HL-60 (cell line): ENCODE measurements at regions not wholly inside any gene's neighbourhood (a gene's known extent, or its start where the extent isn't known, plus 50 kb on each side); places are given as distances from the start of the nearest gene placed in this dataset.

ENCODE experiments used
- DNase-seq, 2 experiments: peaks; one replicate each; pipeline ENCODE4 v3.0.0-alpha.2; 2010 to 2020; ENCODE audit warnings: low read depth in 1 of 2, low spot score in 1 of 2
- H3K27ac ChIP-seq: fragments of 250-450 bp; sonication (Bioruptor Pico); replicated peaks from 2 replicates; pipeline ENCODE4 v1.5.1; 2020; ENCODE audit warnings: mild to moderate bottlenecking, moderate library complexity
- H3K27me3 ChIP-seq: fragments of 250-450 bp; sonication (Bioruptor Pico); 2 replicates; pipeline ENCODE4 v1.5.1; 2021; ENCODE audit warnings: mild to moderate bottlenecking, moderate library complexity; ENCODE audit not compliant: insufficient read depth, poor library complexity, severe bottlenecking
- H3K4me3 ChIP-seq: replicated peaks from 2 replicates; pipeline ENCODE4 v1.5.1; 2011; ENCODE audit warnings: mild to moderate bottlenecking, control low read depth, low read length; ENCODE audit not compliant: insufficient read depth
- GABPA ChIP-seq: IDR thresholded peaks from 2 replicates; pipeline ENCODE4 v1.6.1; 2012; ENCODE audit warnings: low read depth
- POLR2AphosphoS5 ChIP-seq: IDR thresholded peaks from 2 replicates; pipeline ENCODE4 v1.6.1; 2012; ENCODE audit warnings: low read depth
- SPI1 ChIP-seq: IDR thresholded peaks from 2 replicates; pipeline ENCODE4 v1.6.1; 2012; ENCODE audit warnings: low read depth, mild to moderate bottlenecking, borderline replicate concordance
- TF ChIP-seq, protein P1 (sequence below): IDR thresholded peaks from one replicate; pipeline ENCODE4 v1.5.1; 2011; ENCODE audit warnings: low read length, control low read depth, inconsistent platforms; ENCODE audit not compliant: insufficient read depth
- TF ChIP-seq, protein P2 (sequence below): IDR thresholded peaks from 2 replicates; pipeline ENCODE4 v1.6.1; 2012; ENCODE audit warnings: low read depth; ENCODE audit not compliant: insufficient replicate concordance

DNA sequence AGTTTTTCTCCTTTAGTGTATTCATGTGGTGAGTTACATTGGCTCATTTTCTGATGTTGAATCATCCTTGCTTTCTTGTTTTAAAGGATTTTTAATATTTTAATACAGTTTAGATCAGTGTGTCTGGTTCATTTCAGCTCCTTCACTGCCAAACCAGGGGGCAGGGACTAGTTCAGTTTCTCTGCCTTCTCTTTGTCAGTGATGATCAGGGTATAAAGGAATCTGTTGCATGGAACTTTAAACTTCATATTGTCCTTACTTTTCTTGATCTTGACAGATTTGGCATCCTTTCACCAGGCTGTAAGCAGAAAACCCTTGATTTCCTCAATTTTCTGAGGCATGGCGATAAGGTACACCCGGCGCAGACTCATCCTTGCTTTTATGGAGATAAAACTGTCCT is 149.4 kb downstream of the KDR start:
- TF ChIP-seq, protein P1, sequence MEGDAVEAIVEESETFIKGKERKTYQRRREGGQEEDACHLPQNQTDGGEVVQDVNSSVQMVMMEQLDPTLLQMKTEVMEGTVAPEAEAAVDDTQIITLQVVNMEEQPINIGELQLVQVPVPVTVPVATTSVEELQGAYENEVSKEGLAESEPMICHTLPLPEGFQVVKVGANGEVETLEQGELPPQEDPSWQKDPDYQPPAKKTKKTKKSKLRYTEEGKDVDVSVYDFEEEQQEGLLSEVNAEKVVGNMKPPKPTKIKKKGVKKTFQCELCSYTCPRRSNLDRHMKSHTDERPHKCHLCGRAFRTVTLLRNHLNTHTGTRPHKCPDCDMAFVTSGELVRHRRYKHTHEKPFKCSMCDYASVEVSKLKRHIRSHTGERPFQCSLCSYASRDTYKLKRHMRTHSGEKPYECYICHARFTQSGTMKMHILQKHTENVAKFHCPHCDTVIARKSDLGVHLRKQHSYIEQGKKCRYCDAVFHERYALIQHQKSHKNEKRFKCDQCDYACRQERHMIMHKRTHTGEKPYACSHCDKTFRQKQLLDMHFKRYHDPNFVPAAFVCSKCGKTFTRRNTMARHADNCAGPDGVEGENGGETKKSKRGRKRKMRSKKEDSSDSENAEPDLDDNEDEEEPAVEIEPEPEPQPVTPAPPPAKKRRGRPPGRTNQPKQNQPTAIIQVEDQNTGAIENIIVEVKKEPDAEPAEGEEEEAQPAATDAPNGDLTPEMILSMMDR = no peak
- TF ChIP-seq SPI1 = no peak
- TF ChIP-seq, protein P2, sequence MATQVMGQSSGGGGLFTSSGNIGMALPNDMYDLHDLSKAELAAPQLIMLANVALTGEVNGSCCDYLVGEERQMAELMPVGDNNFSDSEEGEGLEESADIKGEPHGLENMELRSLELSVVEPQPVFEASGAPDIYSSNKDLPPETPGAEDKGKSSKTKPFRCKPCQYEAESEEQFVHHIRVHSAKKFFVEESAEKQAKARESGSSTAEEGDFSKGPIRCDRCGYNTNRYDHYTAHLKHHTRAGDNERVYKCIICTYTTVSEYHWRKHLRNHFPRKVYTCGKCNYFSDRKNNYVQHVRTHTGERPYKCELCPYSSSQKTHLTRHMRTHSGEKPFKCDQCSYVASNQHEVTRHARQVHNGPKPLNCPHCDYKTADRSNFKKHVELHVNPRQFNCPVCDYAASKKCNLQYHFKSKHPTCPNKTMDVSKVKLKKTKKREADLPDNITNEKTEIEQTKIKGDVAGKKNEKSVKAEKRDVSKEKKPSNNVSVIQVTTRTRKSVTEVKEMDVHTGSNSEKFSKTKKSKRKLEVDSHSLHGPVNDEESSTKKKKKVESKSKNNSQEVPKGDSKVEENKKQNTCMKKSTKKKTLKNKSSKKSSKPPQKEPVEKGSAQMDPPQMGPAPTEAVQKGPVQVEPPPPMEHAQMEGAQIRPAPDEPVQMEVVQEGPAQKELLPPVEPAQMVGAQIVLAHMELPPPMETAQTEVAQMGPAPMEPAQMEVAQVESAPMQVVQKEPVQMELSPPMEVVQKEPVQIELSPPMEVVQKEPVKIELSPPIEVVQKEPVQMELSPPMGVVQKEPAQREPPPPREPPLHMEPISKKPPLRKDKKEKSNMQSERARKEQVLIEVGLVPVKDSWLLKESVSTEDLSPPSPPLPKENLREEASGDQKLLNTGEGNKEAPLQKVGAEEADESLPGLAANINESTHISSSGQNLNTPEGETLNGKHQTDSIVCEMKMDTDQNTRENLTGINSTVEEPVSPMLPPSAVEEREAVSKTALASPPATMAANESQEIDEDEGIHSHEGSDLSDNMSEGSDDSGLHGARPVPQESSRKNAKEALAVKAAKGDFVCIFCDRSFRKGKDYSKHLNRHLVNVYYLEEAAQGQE = no peak
- no peak for TF ChIP-seq GABPA
- no peak for TF ChIP-seq POLR2AphosphoS5
- Histone ChIP-seq H3K27ac (no peak overlapping the region), H3K4me3 (no peak overlapping the region), H3K27me3 (peaks cover 6% of the 10 kb centered on the region)
- DNase-seq = no peak

DNA sequence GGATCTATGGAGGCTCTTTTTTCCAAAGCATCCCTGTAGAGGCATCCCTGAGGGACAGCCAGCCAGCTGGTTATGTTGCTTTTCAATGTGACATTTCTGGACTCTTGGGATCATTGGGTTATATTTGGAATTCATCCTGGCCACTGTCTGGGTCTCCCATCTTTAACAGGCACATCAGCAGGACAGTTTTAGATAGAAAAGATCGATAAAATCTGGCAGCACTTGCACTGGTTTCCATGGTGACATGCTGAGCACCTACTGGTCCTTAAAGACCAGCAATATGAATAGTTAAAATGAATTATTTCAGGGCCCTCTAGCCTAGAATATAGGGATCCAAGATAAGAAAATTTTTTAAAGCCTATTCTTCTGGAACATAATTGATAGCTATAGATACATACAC is 151.6 kb downstream of the KDR start:
- Histone ChIP-seq H3K27me3 (peaks cover under 1% of the 10 kb centered on the region), H3K27ac (no peak overlapping the region), H3K4me3 (no peak overlapping the region)
- TF ChIP-seq, protein P2 = no peak
- TF ChIP-seq, protein P1 = no peak
- TF ChIP-seq POLR2AphosphoS5 = no peak
- no peak for TF ChIP-seq GABPA
- no peak for TF ChIP-seq SPI1
- no peak for DNase-seq

DNA sequence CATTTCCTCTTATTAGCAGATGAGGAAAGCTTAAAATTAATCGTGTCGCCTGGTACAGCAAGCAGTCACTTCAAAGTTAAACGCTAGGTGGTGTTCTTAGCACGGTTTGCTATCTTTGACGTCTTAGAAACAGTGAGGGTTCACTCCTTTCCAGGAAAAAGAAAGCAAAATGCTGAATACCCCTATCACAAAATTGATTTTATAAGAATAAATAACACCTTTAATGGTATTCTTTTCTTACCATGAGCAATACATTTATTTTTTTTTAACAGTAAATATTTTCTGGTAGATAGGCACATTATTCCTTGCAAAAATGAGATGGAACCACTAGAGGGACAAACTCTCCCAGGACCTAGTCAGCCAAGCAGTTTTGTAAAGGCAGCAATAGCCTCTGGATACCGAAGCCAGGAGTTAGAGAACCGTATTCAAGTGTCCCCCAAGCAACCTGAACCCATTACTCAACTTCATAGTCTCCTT is 153.9 kb downstream of the KDR start:
- no peak overlapping the region for H3K4me3 ChIP-seq
- no peaks in the 10 kb centered on the region for H3K27me3 ChIP-seq
- no peak overlapping the region for H3K27ac ChIP-seq
- TF ChIP-seq SPI1 = peak; percentile 46; the same call in 1 of the 2 replicates
- no peak for TF ChIP-seq POLR2AphosphoS5
- TF ChIP-seq GABPA = no peak
- TF ChIP-seq, protein P2 = no peak
- TF ChIP-seq, protein P1 = peak; percentile 46
- DNase-seq = peak; percentile 10 to 32
